ENCODE measurements at regions not wholly inside any gene's neighbourhood (a gene's known extent, or its start where the extent isn't known, plus 50 kb on each side); places are given as distances from the start of the nearest gene placed in this dataset.

GRCh38 chr9:107946364-107947141 lies 457.0 kb upstream of the KLF4 start:
- Histone ChIP-seq H3K9ac (no peak overlapping the region), H3K9me3 (replicated peaks in 1 of 11) (peaks cover 9 to 20% (median 18%) of the 10 kb centered on the region in 11 experiments), H3K36me3 (peaks cover 0 to 1% (median 0%) of the 10 kb centered on the region in 11 experiments; a peak in 1 of 22 replicates), H3K27me3 (no peaks in the 10 kb centered on the region), H3K4me3 (no peak overlapping the region), H3K4me2 (no peak overlapping the region), H3K4me1 (no peaks in the 10 kb centered on the region), H4K20me1 (no peaks in the 10 kb centered on the region), H3K27ac (no peak overlapping the region)
- TF ChIP-seq Cebpa-rat (IDR thresholded peaks at IDR 0.05), result no peak

GRCh38 chr9:107945961-107946360 lies 456.4 kb upstream of the KLF4 start:
- H3K4me3 ChIP-seq, result no peak overlapping the region
- no peak overlapping the region for H3K4me2 ChIP-seq
- TF ChIP-seq Cebpa-rat (IDR thresholded peaks at IDR 0.05), result no peak
- no peak overlapping the region for H3K27ac ChIP-seq
- no peaks in the 10 kb centered on the region for H3K4me1 ChIP-seq
- peaks cover 3 to 15% (median 12%) of the 10 kb centered on the region in 11 experiments; a peak in 16 of 22 replicates for H3K9me3 ChIP-seq (replicated peaks in 1 of 11)
- no peak overlapping the region for H3K9ac ChIP-seq
- H3K36me3 ChIP-seq, result no peaks in the 10 kb centered on the region
- H4K20me1 ChIP-seq, result no peaks in the 10 kb centered on the region
- no peaks in the 10 kb centered on the region for H3K27me3 ChIP-seq

GRCh38 chr9:107945493-107945892 lies 455.9 kb upstream of the KLF4 start:
- Histone ChIP-seq H4K20me1 (no peaks in the 10 kb centered on the region), H3K27ac (no peak overlapping the region), H3K36me3 (no peaks in the 10 kb centered on the region), H3K4me2 (no peak overlapping the region), H3K4me3 (no peak overlapping the region), H3K4me1 (no peaks in the 10 kb centered on the region), H3K27me3 (no peaks in the 10 kb centered on the region), H3K9me3 (replicated peaks in 1 of 11) (peaks cover 3 to 13% (median 10%) of the 10 kb centered on the region in 11 experiments; a peak in 15 of 22 replicates), H3K9ac (no peak overlapping the region)
- no peak for TF ChIP-seq Cebpa-rat (IDR thresholded peaks at IDR 0.05)

GRCh38 chr9:107944387-107944786 lies 454.8 kb upstream of the KLF4 start:
- Histone ChIP-seq H3K4me1 (no peaks in the 10 kb centered on the region), H3K9ac (no peak overlapping the region), H3K4me3 (no peak overlapping the region), H3K4me2 (no peak overlapping the region), H3K36me3 (no peaks in the 10 kb centered on the region), H3K27me3 (no peaks in the 10 kb centered on the region), H3K27ac (no peak overlapping the region), H4K20me1 (no peaks in the 10 kb centered on the region), H3K9me3 (replicated peaks in 1 of 11) (peaks cover 0 to 2% (median 0%) of the 10 kb centered on the region in 11 experiments; a peak in 1 of 22 replicates)
- no peak for TF ChIP-seq Cebpa-rat (IDR thresholded peaks at IDR 0.05)

DNA sequence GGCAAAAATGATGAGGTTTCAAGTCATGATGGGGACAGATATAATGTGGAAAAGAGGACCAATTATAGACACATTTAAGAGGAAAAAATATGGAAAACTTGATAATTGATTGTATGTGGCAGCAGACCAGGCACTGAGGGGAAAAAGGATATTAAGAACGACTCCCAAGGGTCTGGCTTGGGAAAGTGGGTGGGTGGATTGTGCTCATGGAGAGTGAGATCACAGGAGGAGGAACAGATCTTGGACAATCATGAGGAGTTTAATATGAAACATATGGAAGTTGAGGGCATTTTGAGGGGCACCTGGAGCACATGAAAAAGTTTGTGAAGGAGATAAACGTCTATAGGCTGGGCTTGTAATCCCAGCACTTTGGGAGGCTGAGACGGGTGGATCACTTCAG lies 454.3 kb upstream of the KLF4 start:
- Histone ChIP-seq H3K4me2 (no peak overlapping the region), H3K27me3 (no peaks in the 10 kb centered on the region), H3K9ac (no peak overlapping the region), H3K4me1 (no peaks in the 10 kb centered on the region), H4K20me1 (no peaks in the 10 kb centered on the region), H3K9me3 (replicated peaks in 1 of 11) (no peaks in the 10 kb centered on the region), H3K4me3 (no peak overlapping the region), H3K27ac (no peak overlapping the region), H3K36me3 (no peaks in the 10 kb centered on the region)
- TF ChIP-seq Cebpa-rat (IDR thresholded peaks at IDR 0.05), result no peak

DNA sequence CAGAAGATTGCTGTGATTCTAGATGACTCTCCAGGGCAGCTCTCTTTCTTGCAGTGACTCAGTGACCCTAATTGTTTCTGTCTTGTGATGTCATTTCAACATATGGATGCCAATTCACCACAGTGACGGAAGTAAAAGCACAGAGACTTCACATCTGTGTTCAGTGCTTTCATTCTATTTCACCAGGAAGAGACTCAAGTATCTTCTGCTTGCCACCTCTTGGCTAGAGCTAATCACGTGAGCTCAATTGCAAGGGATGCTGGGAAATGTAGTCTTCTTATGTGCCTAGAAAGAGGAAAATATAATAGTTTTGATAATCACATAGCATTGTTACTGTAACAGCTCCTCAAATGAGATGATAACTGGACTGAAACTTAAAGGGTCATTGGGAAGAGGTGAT lies 453.3 kb upstream of the KLF4 start:
- Histone ChIP-seq H3K4me3 (no peak overlapping the region), H3K4me1 (no peaks in the 10 kb centered on the region), H3K27me3 (no peaks in the 10 kb centered on the region), H3K9ac (no peak overlapping the region), H4K20me1 (no peaks in the 10 kb centered on the region), H3K9me3 (replicated peaks in 1 of 11) (no peaks in the 10 kb centered on the region), H3K36me3 (no peaks in the 10 kb centered on the region), H3K27ac (no peak overlapping the region), H3K4me2 (no peak overlapping the region)
- no peak for TF ChIP-seq Cebpa-rat (IDR thresholded peaks at IDR 0.05)

GRCh38 chr9:107942291-107942690 lies 452.7 kb upstream of the KLF4 start:
- Histone ChIP-seq H4K20me1 (no peaks in the 10 kb centered on the region), H3K9me3 (replicated peaks in 1 of 11) (no peaks in the 10 kb centered on the region)
- TF ChIP-seq Cebpa-rat (IDR thresholded peaks at IDR 0.05), result no peak

GRCh38 chr9:107940616-107941595 lies 451.3 kb upstream of the KLF4 start:
- no peak for TF ChIP-seq Cebpa-rat (IDR thresholded peaks at IDR 0.05)
- Histone ChIP-seq H3K27ac (no peak overlapping the region), H4K20me1 (no peaks in the 10 kb centered on the region), H3K9me3 (replicated peaks in 1 of 11) (no peaks in the 10 kb centered on the region), H3K36me3 (no peaks in the 10 kb centered on the region), H3K4me3 (no peak overlapping the region), H3K4me1 (no peaks in the 10 kb centered on the region), H3K27me3 (no peaks in the 10 kb centered on the region), H3K9ac (no peak overlapping the region), H3K4me2 (no peak overlapping the region)

More at GRCh38 chr9:107942291-107942690, 452.7 kb upstream of the KLF4 start:
- Histone ChIP-seq H3K4me3 (no peak overlapping the region), H3K4me1 (no peaks in the 10 kb centered on the region), H3K36me3 (no peaks in the 10 kb centered on the region), H3K9ac (no peak overlapping the region), H3K27me3 (no peaks in the 10 kb centered on the region), H3K27ac (no peak overlapping the region), H3K4me2 (no peak overlapping the region)

GRCh38 chr9:107938801-107939386 lies 449.3 kb upstream of the KLF4 start:
- Histone ChIP-seq H3K4me1 (no peaks in the 10 kb centered on the region), H3K9me3 (replicated peaks in 1 of 11) (no peaks in the 10 kb centered on the region), H3K36me3 (no peaks in the 10 kb centered on the region), H3K27ac (no peak overlapping the region), H4K20me1 (no peaks in the 10 kb centered on the region), H3K4me2 (no peak overlapping the region), H3K9ac (no peak overlapping the region), H3K4me3 (no peak overlapping the region), H3K27me3 (no peaks in the 10 kb centered on the region)
- TF ChIP-seq Cebpa-rat (IDR thresholded peaks at IDR 0.05), result no peak

Data from BLaER1 treated with 17β-estradiol and CSF1 and Interleukin-3, amounts not matched to agents 10 nM and 100 nM (cell line).